HCT116 (cell line): ENCODE measurements at regions not wholly inside any gene's neighbourhood (a gene's known extent, or its start where the extent isn't known, plus 50 kb on each side); places are given as distances from the start of the nearest gene placed in this dataset.
A peak's percentile ranks its signal among the peaks of the same experiment; 100 is the strongest.

Experiments used
- ATAC-seq: fragments of 200-7000 bp; cut with Tn5 transposase; 2 replicates; pipeline ENCODE4 v1.9.1; 2020; ENCODE audit warnings: mild to moderate bottlenecking, moderate library complexity
- BruUV-seq: library from RNA; stranded (reverse); fragments of 400-500 nt; replicated peaks from 2 replicates; lab custom pipeline; 2021; lab: Mats Ljungman, UMichigan
- CTCF ChIA-PET: fragments of 300-600 bp; sonication (Branson Sonifier 250); formaldehyde crosslinking; loops from one replicate; lab custom pipeline; 2021; ENCODE audit warnings: antibody characterized with exemption; lab: Charles Lee
- POLR2A ChIA-PET: fragments of 300-600, 350-600 bp; sonication (Branson Sonifier 250); formaldehyde crosslinking; loops from one replicate; lab custom pipeline; 2021; ENCODE audit warnings: antibody characterized with exemption; lab: Charles Lee
- RAD21 ChIA-PET, 2 experiments: fragments of 300-600 bp; sonication (Branson Sonifier 250); formaldehyde crosslinking; loops; one replicate each; lab custom pipeline; 2023; ENCODE audit warnings: low total read pairs in 2 of 2; ENCODE audit not compliant: uncharacterized antibody in 2 of 2, unreplicated experiment in 2 of 2, low non-redundant PET in 1 of 2; lab: Charles Lee
- DNase-seq: peaks from one replicate; pipeline ENCODE4 v3.0.0-alpha.2; 2010; ENCODE audit warnings: low read depth, low spot score
- H2AFZ ChIP-seq: fragments of 200-600 bp; shearing (Covaris generic), sonication (generic); 2 replicates; pipeline ENCODE4 v1.6.1; 2017; ENCODE audit warnings: low read depth, mixed run types, mixed read lengths, antibody characterized with exemption, low read length; ENCODE audit not compliant: poor library complexity, severe bottlenecking
- H3K27ac ChIP-seq: 2 replicates; pipeline ENCODE4 v1.5.1; 2012; ENCODE audit warnings: low read depth, low read length
- H3K27me3 ChIP-seq: fragments of 200-600 bp; sonication (generic); 2 replicates; pipeline ENCODE4 v1.6.1; 2016; ENCODE audit warnings: mixed run types, low read length, mixed read lengths; ENCODE audit not compliant: insufficient read depth
- H3K36me3 ChIP-seq, 2 experiments: fragments of 200-500 bp in 1 of 2; fragments of 200-600 bp in 1 of 2; sonication (Bioruptor generic) in 1 of 2; sonication (generic) in 1 of 2; 2 replicates each; pipeline versions ENCODE4 v1.5.1 to v1.6.1; 2014 to 2016; ENCODE audit warnings: low read length in 2 of 2, inconsistent platforms in 1 of 2, mixed read lengths in 1 of 2, mixed run types in 1 of 2; ENCODE audit not compliant: insufficient read depth in 2 of 2, control insufficient read depth in 1 of 2
- H3K4me1 ChIP-seq, 2 experiments: fragments of 200-600 bp in 1 of 2; sonication (generic) in 1 of 2; 2 replicates each; pipeline versions ENCODE4 v1.5.1 to v1.6.1; 2012 to 2017; ENCODE audit warnings: low read length in 2 of 2, inconsistent platforms in 1 of 2, mild to moderate bottlenecking in 1 of 2, mixed read lengths in 1 of 2, mixed run types in 1 of 2, moderate library complexity in 1 of 2; ENCODE audit not compliant: insufficient read depth in 2 of 2, control insufficient read depth in 1 of 2
- H3K4me2 ChIP-seq: fragments of 200-600 bp; sonication (generic); 2 replicates; pipeline ENCODE4 v1.6.1; 2017; ENCODE audit warnings: mixed run types, low read length, mixed read lengths
- H3K4me3 ChIP-seq, 2 experiments: fragments of 200-600 bp in 1 of 2; sonication (generic) in 1 of 2; replicated peaks in 1 of 2; 2 replicates each; pipeline ENCODE4 v1.5.1; 2011 to 2016; ENCODE audit warnings: low read length in 2 of 2, control low read depth in 1 of 2, low read depth in 1 of 2, mild to moderate bottlenecking in 1 of 2, mixed read lengths in 1 of 2, mixed run types in 1 of 2
- H3K79me2 ChIP-seq: fragments of 200-600 bp; sonication (generic); 2 replicates; pipeline ENCODE4 v1.6.1; 2017; ENCODE audit warnings: mild to moderate bottlenecking, mixed run types, low read length, moderate library complexity, mixed read lengths; ENCODE audit not compliant: insufficient read depth
- H3K9ac ChIP-seq: fragments of 200-600 bp; sonication (generic); 2 replicates; pipeline ENCODE4 v1.6.1; 2016; ENCODE audit warnings: low read length, mixed read lengths
- H3K9me2 ChIP-seq: fragments of 200-600 bp; sonication (generic), shearing (Covaris generic); 2 replicates; pipeline ENCODE4 v1.6.1; 2017; ENCODE audit warnings: mixed run types, mild to moderate bottlenecking, moderate library complexity; ENCODE audit not compliant: insufficient read depth
- H3K9me3 ChIP-seq, 2 experiments: fragments of 200-500 bp in 1 of 2; fragments of 200-600 bp in 1 of 2; sonication (Bioruptor generic) in 1 of 2; sonication (generic) in 1 of 2; 2 replicates each; pipeline ENCODE4 v1.6.1; 2014 to 2017; ENCODE audit warnings: low read length in 2 of 2, mixed read lengths in 2 of 2, inconsistent platforms in 1 of 2, low read depth in 1 of 2, mild to moderate bottlenecking in 1 of 2, mixed run types in 1 of 2, moderate library complexity in 1 of 2; ENCODE audit not compliant: control insufficient read depth in 1 of 2, insufficient read depth in 1 of 2
- H4K20me1 ChIP-seq: fragments of 200-600 bp; sonication (generic), shearing (Covaris generic); 2 replicates; pipeline ENCODE4 v1.6.1; 2017; ENCODE audit warnings: mixed run types, mild to moderate bottlenecking, moderate library complexity; ENCODE audit not compliant: insufficient read depth
- CBX3 ChIP-seq: IDR thresholded peaks from 2 replicates; pipeline ENCODE4 v1.6.1; 2012; ENCODE audit warnings: low read depth
- EGR1 ChIP-seq: IDR thresholded peaks from 2 replicates; pipeline ENCODE4 v1.6.1; 2012; ENCODE audit warnings: low read depth
- EZH2phosphoT487 ChIP-seq: fragments of 200-600 bp; IDR thresholded peaks from 2 replicates; pipeline ENCODE4 v1.6.1; 2018; ENCODE audit warnings: antibody characterized with exemption, borderline replicate concordance
- TCF7L2 ChIP-seq: IDR thresholded peaks from 2 replicates; pipeline ENCODE4 v1.7.0; 2011; ENCODE audit warnings: borderline replicate concordance, inconsistent platforms; ENCODE audit not compliant: insufficient read depth, insufficient read length; ENCODE audit errors: extremely low read depth
- intact Hi-C: fragments of 100-400 bp; cut with micrococcal nuclease; formaldehyde crosslinking; loops from 2 replicates; pipeline ENCODE4 v1.10.0; 2022
- TF ChIP-seq, protein P1 (sequence below): IDR thresholded peaks from 2 replicates; pipeline ENCODE4 v1.6.1; 2012; ENCODE audit warnings: low read depth
- TF ChIP-seq, protein P2 (sequence below), 3 experiments: fragments of 200-600 bp in 1 of 3; sonication (generic) in 1 of 3; IDR thresholded peaks in 2 of 3; conservative IDR thresholded peaks in 1 of 3; 2 replicates each; pipeline ENCODE4 v1.5.1; 2012 to 2017; ENCODE audit warnings: low read depth in 2 of 3, low read length in 2 of 3, antibody characterized with exemption in 1 of 3, borderline replicate concordance in 1 of 3, control low read depth in 1 of 3, mild to moderate bottlenecking in 1 of 3, mixed read lengths in 1 of 3, mixed run types in 1 of 3, moderate library complexity in 1 of 3; ENCODE audit not compliant: insufficient read depth in 1 of 3
- TF ChIP-seq, protein P3 (sequence below): IDR thresholded peaks from 2 replicates; pipeline ENCODE4 v1.6.1; 2012

DNA sequence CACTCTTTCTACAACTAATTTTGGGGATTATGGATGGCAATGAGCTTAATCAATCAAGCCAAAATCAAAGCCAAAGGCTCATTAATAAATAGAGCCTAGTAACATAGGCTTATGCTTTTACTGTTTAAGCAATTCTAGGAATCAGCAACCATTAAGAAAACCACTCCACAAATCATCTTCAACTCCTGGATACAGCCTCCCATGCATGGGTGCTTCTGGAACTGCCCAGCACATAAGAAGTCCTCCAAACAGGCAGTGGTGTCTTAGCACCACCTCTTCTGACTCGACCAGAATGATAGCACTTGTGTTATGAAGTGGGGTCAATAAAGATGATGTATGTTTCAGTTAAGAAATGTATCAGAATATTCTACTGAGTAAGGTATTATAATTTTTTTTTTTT, 104.4 kb upstream of the SERPINE2 start:
- POLR2A ChIA-PET: interaction anchor here (1.3 kb wide), 1 partner anchor 79 kb away, joined by 3 read pairs; no protein-coding TSS in a partner anchor
- H3K4me1 ChIP-seq: peaks cover 19 to 58% of the 10 kb centered on the region in 2 experiments
- H3K9me2 ChIP-seq: no peaks in the 10 kb centered on the region; the same call in 1 of the 2 replicates
- no peaks in the 10 kb centered on the region for H3K9me3 ChIP-seq
- no peak overlapping the region for H3K9ac ChIP-seq
- H3K4me3 ChIP-seq: no peak overlapping the region
- H3K36me3 ChIP-seq: no peaks in the 10 kb centered on the region
- intact Hi-C loops: loop anchor here (10.0 kb wide), 1 partner anchor 149 kb away; no protein-coding TSS in a partner anchor
- no peak overlapping the region for H3K4me2 ChIP-seq
- H4K20me1 ChIP-seq: no peaks in the 10 kb centered on the region
- ATAC-seq: no peak
- no peaks in the 10 kb centered on the region for H3K79me2 ChIP-seq
- no TSS peak for BruUV-seq
- DNase-seq: no peak
- TF ChIP-seq, protein P1, sequence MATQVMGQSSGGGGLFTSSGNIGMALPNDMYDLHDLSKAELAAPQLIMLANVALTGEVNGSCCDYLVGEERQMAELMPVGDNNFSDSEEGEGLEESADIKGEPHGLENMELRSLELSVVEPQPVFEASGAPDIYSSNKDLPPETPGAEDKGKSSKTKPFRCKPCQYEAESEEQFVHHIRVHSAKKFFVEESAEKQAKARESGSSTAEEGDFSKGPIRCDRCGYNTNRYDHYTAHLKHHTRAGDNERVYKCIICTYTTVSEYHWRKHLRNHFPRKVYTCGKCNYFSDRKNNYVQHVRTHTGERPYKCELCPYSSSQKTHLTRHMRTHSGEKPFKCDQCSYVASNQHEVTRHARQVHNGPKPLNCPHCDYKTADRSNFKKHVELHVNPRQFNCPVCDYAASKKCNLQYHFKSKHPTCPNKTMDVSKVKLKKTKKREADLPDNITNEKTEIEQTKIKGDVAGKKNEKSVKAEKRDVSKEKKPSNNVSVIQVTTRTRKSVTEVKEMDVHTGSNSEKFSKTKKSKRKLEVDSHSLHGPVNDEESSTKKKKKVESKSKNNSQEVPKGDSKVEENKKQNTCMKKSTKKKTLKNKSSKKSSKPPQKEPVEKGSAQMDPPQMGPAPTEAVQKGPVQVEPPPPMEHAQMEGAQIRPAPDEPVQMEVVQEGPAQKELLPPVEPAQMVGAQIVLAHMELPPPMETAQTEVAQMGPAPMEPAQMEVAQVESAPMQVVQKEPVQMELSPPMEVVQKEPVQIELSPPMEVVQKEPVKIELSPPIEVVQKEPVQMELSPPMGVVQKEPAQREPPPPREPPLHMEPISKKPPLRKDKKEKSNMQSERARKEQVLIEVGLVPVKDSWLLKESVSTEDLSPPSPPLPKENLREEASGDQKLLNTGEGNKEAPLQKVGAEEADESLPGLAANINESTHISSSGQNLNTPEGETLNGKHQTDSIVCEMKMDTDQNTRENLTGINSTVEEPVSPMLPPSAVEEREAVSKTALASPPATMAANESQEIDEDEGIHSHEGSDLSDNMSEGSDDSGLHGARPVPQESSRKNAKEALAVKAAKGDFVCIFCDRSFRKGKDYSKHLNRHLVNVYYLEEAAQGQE: no peak
- TF ChIP-seq TCF7L2 (no peak), EZH2phosphoT487 (no peak), EGR1 (no peak), CBX3 (no peak)
- TF ChIP-seq, protein P2, sequence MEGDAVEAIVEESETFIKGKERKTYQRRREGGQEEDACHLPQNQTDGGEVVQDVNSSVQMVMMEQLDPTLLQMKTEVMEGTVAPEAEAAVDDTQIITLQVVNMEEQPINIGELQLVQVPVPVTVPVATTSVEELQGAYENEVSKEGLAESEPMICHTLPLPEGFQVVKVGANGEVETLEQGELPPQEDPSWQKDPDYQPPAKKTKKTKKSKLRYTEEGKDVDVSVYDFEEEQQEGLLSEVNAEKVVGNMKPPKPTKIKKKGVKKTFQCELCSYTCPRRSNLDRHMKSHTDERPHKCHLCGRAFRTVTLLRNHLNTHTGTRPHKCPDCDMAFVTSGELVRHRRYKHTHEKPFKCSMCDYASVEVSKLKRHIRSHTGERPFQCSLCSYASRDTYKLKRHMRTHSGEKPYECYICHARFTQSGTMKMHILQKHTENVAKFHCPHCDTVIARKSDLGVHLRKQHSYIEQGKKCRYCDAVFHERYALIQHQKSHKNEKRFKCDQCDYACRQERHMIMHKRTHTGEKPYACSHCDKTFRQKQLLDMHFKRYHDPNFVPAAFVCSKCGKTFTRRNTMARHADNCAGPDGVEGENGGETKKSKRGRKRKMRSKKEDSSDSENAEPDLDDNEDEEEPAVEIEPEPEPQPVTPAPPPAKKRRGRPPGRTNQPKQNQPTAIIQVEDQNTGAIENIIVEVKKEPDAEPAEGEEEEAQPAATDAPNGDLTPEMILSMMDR (IDR thresholded peaks at IDR 0.05 in 2 of 3, conservative IDR thresholded peaks at IDR 0.05 in 1 of 3; ENCODE audit: borderline replicate concordance in 1 of 3, insufficient read depth in 1 of 3, low read depth in 2 of 3, low read length in 2 of 3): no peak
- TF ChIP-seq, protein P3, sequence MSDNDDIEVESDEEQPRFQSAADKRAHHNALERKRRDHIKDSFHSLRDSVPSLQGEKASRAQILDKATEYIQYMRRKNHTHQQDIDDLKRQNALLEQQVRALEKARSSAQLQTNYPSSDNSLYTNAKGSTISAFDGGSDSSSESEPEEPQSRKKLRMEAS: no peak
- TF ChIP-seq, all 23 proteins: peak for 0
- RAD21 ChIA-PET: no interaction called here
- Histone ChIP-seq H3K27me3 (no peaks in the 10 kb centered on the region), H3K27ac (no peak overlapping the region), H2AFZ (peak overlapping the region; percentile 93)
- CTCF ChIA-PET: no interaction called here
